Gastroesophageal sphincter (tissue), 3 donors: ENCODE measurements at regions not wholly inside any gene's neighbourhood (a gene's known extent, or its start where the extent isn't known, plus 50 kb on each side); places are given as distances from the start of the nearest gene placed in this dataset.

Experiments used
- EP300 ChIP-seq: sonication (generic); formaldehyde crosslinking; IDR thresholded peaks from one replicate; pipeline ENCODE4 v1.6.1; 2017; ENCODE audit warnings: antibody characterized with exemption, mild to moderate bottlenecking
- POLR2A ChIP-seq, 2 donors: fragments of 450-650 bp; IDR thresholded peaks; one replicate each; pipeline ENCODE4 v1.6.1; 2017; ENCODE audit warnings: antibody characterized with exemption in 2 of 2, mild to moderate bottlenecking in 2 of 2, moderate library complexity in 1 of 2
- POLR2AphosphoS5 ChIP-seq: sonication (generic); formaldehyde crosslinking; IDR thresholded peaks from one replicate; pipeline ENCODE4 v1.6.1; 2017; ENCODE audit warnings: antibody characterized with exemption
- TF ChIP-seq, protein P1 (sequence below), 4 experiments: fragments of 200-600 bp in 2 of 4; fragments of 450-650 bp in 2 of 4; sonication (generic) in 1 of 4; IDR thresholded peaks; one replicate each; pipeline ENCODE4 v1.5.1; 2017 to 2019; ENCODE audit warnings: antibody characterized with exemption in 4 of 4, mild to moderate bottlenecking in 2 of 4, moderate library complexity in 2 of 4

DNA sequence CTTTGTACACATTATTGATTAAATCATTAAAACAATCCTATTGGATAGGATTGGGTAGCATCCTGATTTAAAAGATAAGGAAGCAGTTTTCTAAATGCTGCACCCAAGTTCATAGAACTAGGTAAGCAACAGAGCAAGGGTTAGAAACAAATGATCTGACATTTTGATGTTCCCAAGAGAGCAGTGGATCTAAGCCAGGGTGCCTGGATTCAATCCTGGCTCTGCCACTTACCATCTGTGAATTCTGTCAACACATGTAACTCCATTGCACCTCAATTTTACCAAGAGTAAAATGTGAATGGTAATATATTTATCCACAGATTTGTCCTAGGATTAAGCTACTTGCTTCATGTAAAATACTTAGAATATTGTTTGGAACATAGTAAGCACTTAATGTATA, 982.6 kb upstream of the FANCL start:
- TF ChIP-seq, protein P1, sequence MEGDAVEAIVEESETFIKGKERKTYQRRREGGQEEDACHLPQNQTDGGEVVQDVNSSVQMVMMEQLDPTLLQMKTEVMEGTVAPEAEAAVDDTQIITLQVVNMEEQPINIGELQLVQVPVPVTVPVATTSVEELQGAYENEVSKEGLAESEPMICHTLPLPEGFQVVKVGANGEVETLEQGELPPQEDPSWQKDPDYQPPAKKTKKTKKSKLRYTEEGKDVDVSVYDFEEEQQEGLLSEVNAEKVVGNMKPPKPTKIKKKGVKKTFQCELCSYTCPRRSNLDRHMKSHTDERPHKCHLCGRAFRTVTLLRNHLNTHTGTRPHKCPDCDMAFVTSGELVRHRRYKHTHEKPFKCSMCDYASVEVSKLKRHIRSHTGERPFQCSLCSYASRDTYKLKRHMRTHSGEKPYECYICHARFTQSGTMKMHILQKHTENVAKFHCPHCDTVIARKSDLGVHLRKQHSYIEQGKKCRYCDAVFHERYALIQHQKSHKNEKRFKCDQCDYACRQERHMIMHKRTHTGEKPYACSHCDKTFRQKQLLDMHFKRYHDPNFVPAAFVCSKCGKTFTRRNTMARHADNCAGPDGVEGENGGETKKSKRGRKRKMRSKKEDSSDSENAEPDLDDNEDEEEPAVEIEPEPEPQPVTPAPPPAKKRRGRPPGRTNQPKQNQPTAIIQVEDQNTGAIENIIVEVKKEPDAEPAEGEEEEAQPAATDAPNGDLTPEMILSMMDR (IDR thresholded peaks at IDR 0.05) = no peak
- TF ChIP-seq EP300 (no peak), POLR2AphosphoS5 (no peak), POLR2A (IDR thresholded peaks at IDR 0.05) (no peak)
